Ovary (tissue), 7 donors: ENCODE measurements at regions not wholly inside any gene's neighbourhood (a gene's known extent, or its start where the extent isn't known, plus 50 kb on each side); places are given as distances from the start of the nearest gene placed in this dataset.
A peak's percentile ranks its signal among the peaks of the same experiment; 100 is the strongest.

Experiments
- DNase-seq, 5 donors: peaks; one replicate each; pipeline ENCODE4 v3.0.0-alpha.2; 2019 to 2020
- H3K27ac ChIP-seq, 2 donors: fragments of 200-600 bp; one replicate each; pipeline versions ENCODE4 v1.5.1 to v1.8.0; 2019 to 2022
- H3K27me3 ChIP-seq: fragments of 200-600 bp; one replicate; pipeline ENCODE4 v1.8.0; 2022
- H3K36me3 ChIP-seq: fragments of 200-600 bp; sonication (generic); one replicate; pipeline ENCODE4 v1.5.1; 2019
- H3K4me1 ChIP-seq: one replicate; pipeline ENCODE4 v1.8.1; 2013; ENCODE audit warnings: mild to moderate bottlenecking, moderate library complexity; ENCODE audit not compliant: insufficient read depth
- H3K4me3 ChIP-seq: fragments of 200-600 bp; sonication (generic); one replicate; pipeline ENCODE4 v1.5.1; 2017
- H3K9me3 ChIP-seq, 2 donors: fragments of 200-600 bp in 1 of 2; sonication (generic) in 1 of 2; one replicate each; pipeline versions ENCODE4 v1.5.1 to v1.8.1; 2013 to 2019; ENCODE audit warnings: mild to moderate bottlenecking in 1 of 2, moderate library complexity in 1 of 2
- CTCF ChIP-seq, 3 donors: fragments of 450-650 bp in 2 of 3; fragments of 200-600 bp in 1 of 3; IDR thresholded peaks; one replicate each; pipeline versions ENCODE4 v1.5.1 to v1.8.0; 2016 to 2022; ENCODE audit warnings: antibody characterized with exemption in 3 of 3, mild to moderate bottlenecking in 1 of 3
- EP300 ChIP-seq: sonication (generic); formaldehyde crosslinking; IDR thresholded peaks from one replicate; pipeline ENCODE4 v1.6.1; 2017; ENCODE audit warnings: antibody characterized with exemption
- POLR2A ChIP-seq: fragments of 450-650 bp; IDR thresholded peaks from one replicate; pipeline ENCODE4 v1.6.1; 2017; ENCODE audit warnings: antibody characterized with exemption, mild to moderate bottlenecking, moderate library complexity
- WGBS, 3 donors: extraction: QIAGEN DNeasy Blood & Tissue Kit in 1 of 3; methylation state at CpG; one replicate each; pipeline versions ENCODE4 v1.1.5 to v1.1.7; 2013 to 2017; 5-methylcytosine and 5-hydroxymethylcytosine counted together
- intact Hi-C, 4 donors: fragments of 100-400 bp; cut with DNase I; formaldehyde crosslinking; loops; one replicate each; pipeline versions ENCODE4 v1.11.0 to v1.15.1; 2022 to 2023
- donor health status: DM: no; HTN: no; CAD: no; lungs with moderate emphysema.
- donor health status: DM: no; HTN: no; CAD: no.
- donor health status: Bipolar disorder and iron deficiency.
- donor health status: DM: no; HTN: no; CAD: no.
- donor health status: DM: yes; HTN: yes; CAD: no.

GRCh38 chr20:16801919-16802651 is 53.9 kb downstream of the OTOR start:
- TF ChIP-seq POLR2A = no peak
- TF ChIP-seq EP300 = no peak
- peak; percentile 55 to 80 (median 67) for TF ChIP-seq CTCF (IDR thresholded peaks at IDR 0.05)
- intact Hi-C loops = loop anchor here in 3 of 4 donors (2.0 to 5.0 kb wide), 2 partner anchors 629 to 635 kb away; no protein-coding TSS in a partner anchor
- no peak overlapping the region for H3K4me3 ChIP-seq
- DNase-seq = peak; percentile 49 to 82 (median 75)
- H3K27ac ChIP-seq = no peak overlapping the region
- WGBS, 3 donors = 6 to 19% (median 7%) methylated on average over 15 of the region's 15 CpGs
- no peaks in the 10 kb centered on the region for H3K27me3 ChIP-seq
- H3K4me1 ChIP-seq = no peaks in the 10 kb centered on the region
- no peaks in the 10 kb centered on the region for H3K9me3 ChIP-seq
- no peaks in the 10 kb centered on the region for H3K36me3 ChIP-seq

DNA sequence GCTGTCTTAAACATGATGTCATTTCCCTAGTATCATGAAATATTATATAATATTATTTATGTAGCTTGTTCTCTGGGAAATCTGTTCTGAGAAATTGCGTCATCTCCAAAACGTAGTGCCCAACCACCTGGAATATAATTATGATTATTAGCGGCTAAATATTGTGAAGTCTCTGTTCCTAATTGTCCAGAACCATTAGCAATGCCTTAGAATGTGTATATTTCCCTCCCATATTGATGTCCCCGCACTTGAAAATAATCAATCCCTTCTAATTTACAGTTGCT is 54.4 kb downstream of the OTOR start:
- intact Hi-C loops = loop anchor here in 3 of 4 donors (2.0 to 5.0 kb wide), 2 partner anchors 628 to 635 kb away; no protein-coding TSS in a partner anchor
- Histone ChIP-seq H3K27me3 (no peaks in the 10 kb centered on the region), H3K4me3 (no peak overlapping the region), H3K27ac (no peak overlapping the region), H3K4me1 (no peaks in the 10 kb centered on the region), H3K9me3 (no peaks in the 10 kb centered on the region), H3K36me3 (no peaks in the 10 kb centered on the region)
- 59 to 72% (median 63%) methylated on average over 4 of the region's 4 CpGs for WGBS, 3 donors
- no peak for TF ChIP-seq POLR2A
- no peak for TF ChIP-seq CTCF (IDR thresholded peaks at IDR 0.05)
- no peak for TF ChIP-seq EP300
- DNase-seq = no peak

DNA sequence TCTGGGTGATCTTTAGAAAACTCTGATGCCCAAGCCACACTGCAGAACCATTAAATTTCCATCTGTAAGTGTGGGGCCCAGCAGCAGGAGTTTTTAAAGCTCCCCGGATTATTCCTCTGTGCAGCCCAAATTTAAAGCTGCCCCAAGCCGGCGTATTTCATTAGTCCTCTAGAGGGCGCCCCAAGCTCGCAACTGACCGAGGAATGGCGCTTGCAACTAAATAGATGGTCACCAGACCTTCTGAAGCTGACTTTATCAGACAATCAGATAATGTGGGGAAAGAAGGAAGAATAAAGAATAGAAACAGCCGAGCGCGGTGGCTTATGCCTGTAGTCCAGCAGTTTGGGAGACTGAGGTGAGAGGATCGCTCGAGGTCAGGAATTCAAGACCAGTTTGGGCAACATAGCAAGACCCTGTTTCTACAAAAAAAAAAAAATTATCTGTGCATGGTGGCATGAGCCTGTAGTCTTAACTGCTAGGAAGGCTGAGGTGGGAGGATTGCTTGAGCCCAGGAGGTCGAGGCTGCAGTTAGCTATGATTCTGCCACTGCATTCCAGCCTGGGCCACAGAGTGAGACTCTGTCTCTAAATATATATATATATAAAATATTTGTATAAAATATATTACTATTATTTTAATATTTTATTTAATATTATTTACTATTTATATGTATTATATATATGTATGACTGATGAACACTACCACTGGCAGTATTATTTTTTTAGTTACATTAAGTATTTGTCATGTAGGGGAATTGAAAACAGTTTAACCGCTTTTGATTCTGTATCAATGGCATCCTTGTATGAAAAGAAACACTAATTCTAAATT is 56.0 kb downstream of the OTOR start:
- Histone ChIP-seq H3K36me3 (no peaks in the 10 kb centered on the region), H3K4me3 (no peak overlapping the region), H3K9me3 (no peaks in the 10 kb centered on the region), H3K27me3 (no peaks in the 10 kb centered on the region), H3K27ac (no peak overlapping the region), H3K4me1 (no peaks in the 10 kb centered on the region)
- WGBS, 3 donors = 23 to 26% (median 25%) methylated on average over 14 of the region's 14 CpGs
- DNase-seq = peak; percentile 26 to 64 (median 51)
- TF ChIP-seq EP300 (no peak), CTCF (IDR thresholded peaks at IDR 0.05) (peak; percentile 25 to 53 (median 29))
- intact Hi-C loops = loop anchor here (2.0 to 5.0 kb wide), 3 partner anchors 627 to 633 kb away; no protein-coding TSS in a partner anchor

GRCh38 chr20:16804793-16805187 is 56.6 kb downstream of the OTOR start:
- 73 to 81% (median 79%) methylated on average over 6 of the region's 6 CpGs for WGBS, 3 donors
- H3K4me3 ChIP-seq = no peak overlapping the region
- no peak overlapping the region for H3K27ac ChIP-seq
- no peak for TF ChIP-seq CTCF (IDR thresholded peaks at IDR 0.05)
- TF ChIP-seq POLR2A = no peak
- TF ChIP-seq EP300 = no peak
- no peaks in the 10 kb centered on the region for H3K4me1 ChIP-seq
- no peaks in the 10 kb centered on the region for H3K9me3 ChIP-seq
- no peaks in the 10 kb centered on the region for H3K27me3 ChIP-seq
- DNase-seq = no peak
- no peaks in the 10 kb centered on the region for H3K36me3 ChIP-seq
- intact Hi-C loops = loop anchor here in 2 of 4 donors (2.0 to 5.0 kb wide), 2 partner anchors 628 to 633 kb away; no protein-coding TSS in a partner anchor
